GM18520 (cell line): ENCODE measurements at regions not wholly inside any gene's neighbourhood (a gene's known extent, or its start where the extent isn't known, plus 50 kb on each side); places are given as distances from the start of the nearest gene placed in this dataset.
"Not testable (repeated sequence)": the region's sequence is repeated elsewhere in the genome, so short reads cannot be mapped to it uniquely, and the experiment has no call there.

ENCODE experiments used
- ATAC-seq: cut with Tn5 transposase; IDR thresholded peaks from one replicate; pipeline ENCODE4 v1.9.1; 2021; ENCODE audit not compliant: unreplicated experiment

- no peak for ATAC-seq
Observed at GRCh38 chr21:35384375-35384774, 335.3 kb upstream of the RUNX1 start.

GRCh38 chr21:35382696-35383095, 333.6 kb upstream of the RUNX1 start:
- no peak for ATAC-seq

GRCh38 chr21:35381743-35382310, 332.7 kb upstream of the RUNX1 start:
- no peak for ATAC-seq

GRCh38 chr21:35380304-35380703, 331.2 kb upstream of the RUNX1 start:
- ATAC-seq = not testable (repeated sequence)

GRCh38 chr21:35378881-35379280, 329.8 kb upstream of the RUNX1 start:
- no peak for ATAC-seq

GRCh38 chr21:35377505-35378090, 328.5 kb upstream of the RUNX1 start:
- no peak for ATAC-seq

GRCh38 chr21:35376406-35377135, 327.5 kb upstream of the RUNX1 start:
- ATAC-seq = no peak

- ATAC-seq = no peak
Observed at GRCh38 chr21:35375115-35375514, 326.0 kb upstream of the RUNX1 start.

GRCh38 chr21:35373998-35374397, 324.9 kb upstream of the RUNX1 start:
- no peak for ATAC-seq

GRCh38 chr21:35372201-35372600, 323.1 kb upstream of the RUNX1 start:
- ATAC-seq = no peak

GRCh38 chr21:35370671-35371070, 321.6 kb upstream of the RUNX1 start:
- no peak for ATAC-seq

- ATAC-seq = no peak
Observed at GRCh38 chr21:35370071-35370470, 321.0 kb upstream of the RUNX1 start.

- no peak for ATAC-seq
Observed at GRCh38 chr21:35368326-35368725, 319.2 kb upstream of the RUNX1 start.

GRCh38 chr21:35367553-35367952, 318.5 kb upstream of the RUNX1 start:
- ATAC-seq = no peak

- no peak for ATAC-seq
Observed at GRCh38 chr21:35366394-35367080, 317.4 kb upstream of the RUNX1 start.

- ATAC-seq = no peak
Observed at GRCh38 chr21:35363458-35363857, 314.4 kb upstream of the RUNX1 start.

GRCh38 chr21:35361988-35362387, 312.9 kb upstream of the RUNX1 start:
- no peak for ATAC-seq

- no peak for ATAC-seq
Observed at GRCh38 chr21:35360870-35361570, 311.9 kb upstream of the RUNX1 start.

- ATAC-seq = no peak
Observed at GRCh38 chr21:35359076-35359475, 310.0 kb upstream of the RUNX1 start.

- no peak for ATAC-seq
Observed at GRCh38 chr21:35358008-35358407, 308.9 kb upstream of the RUNX1 start.

GRCh38 chr21:35357041-35357780, 308.1 kb upstream of the RUNX1 start:
- no peak for ATAC-seq
